GM23338 (cell line): ENCODE measurements at regions not wholly inside any gene's neighbourhood (a gene's known extent, or its start where the extent isn't known, plus 50 kb on each side); places are given as distances from the start of the nearest gene placed in this dataset.

ENCODE experiments used
- ATAC-seq: fragments of 200-7000 bp; cut with Tn5 transposase; 3 replicates; pipeline ENCODE4 v1.9.1; 2020
- DNase-seq: peaks from one replicate; pipeline ENCODE4 v3.0.0-alpha.2; 2015; ENCODE audit warnings: low spot score
- H2AFZ ChIP-seq: fragments of 200-600 bp; sonication (generic); 2 replicates; pipeline ENCODE4 v1.8.0; 2016; ENCODE audit warnings: antibody characterized with exemption, mild to moderate bottlenecking, moderate library complexity
- H3F3A ChIP-seq: fragments of 200-600 bp; sonication (generic); replicated peaks from 2 replicates; pipeline ENCODE4 v1.8.0; 2017; ENCODE audit warnings: antibody characterized with exemption, mixed run types, low read depth
- H3K27ac ChIP-seq: fragments of 200-600 bp; sonication (generic); 2 replicates; pipeline ENCODE4 v1.6.1; 2016; ENCODE audit warnings: low read depth
- H3K27me3 ChIP-seq: fragments of 200-600 bp; sonication (generic); 2 replicates; pipeline ENCODE4 v1.8.0; 2016; ENCODE audit warnings: mild to moderate bottlenecking, mixed run types, moderate library complexity; ENCODE audit not compliant: insufficient read depth
- H3K36me3 ChIP-seq: fragments of 200-600 bp; sonication (generic); 2 replicates; pipeline ENCODE4 v1.8.0; 2016; ENCODE audit warnings: mild to moderate bottlenecking; ENCODE audit not compliant: insufficient read depth
- H3K4me1 ChIP-seq: fragments of 200-600 bp; sonication (generic); 2 replicates; pipeline ENCODE4 v1.8.0; 2016; ENCODE audit warnings: mild to moderate bottlenecking, moderate library complexity; ENCODE audit not compliant: insufficient read depth
- H3K4me2 ChIP-seq: fragments of 200-600 bp; sonication (generic); 2 replicates; pipeline ENCODE4 v1.7.1; 2017; ENCODE audit warnings: mixed run types
- H3K4me3 ChIP-seq: fragments of 200-600 bp; sonication (generic); 2 replicates; pipeline ENCODE4 v1.6.1; 2016; ENCODE audit warnings: mixed run types
- H3K79me2 ChIP-seq: fragments of 200-600 bp; sonication (generic); replicated peaks from 2 replicates; pipeline ENCODE4 v1.8.0; 2017; ENCODE audit warnings: mild to moderate bottlenecking; ENCODE audit not compliant: insufficient read depth
- H3K9me2 ChIP-seq: fragments of 200-600 bp; sonication (generic); 2 replicates; pipeline ENCODE4 v1.8.0; 2017; ENCODE audit not compliant: insufficient read depth
- H4K20me1 ChIP-seq: fragments of 200-600 bp; sonication (generic); replicated peaks from 2 replicates; pipeline ENCODE4 v1.8.0; 2017; ENCODE audit warnings: mild to moderate bottlenecking; ENCODE audit not compliant: insufficient read depth
- H3K27ac Mint-ChIP-seq: 2 replicates; pipeline ENCODE4 v1.8.0; 2020; ENCODE audit warnings: inconsistent platforms, mild to moderate bottlenecking, moderate library complexity, mixed read lengths
- H3K27me3 Mint-ChIP-seq: 3 replicates; pipeline ENCODE4 v1.8.0; 2022; ENCODE audit warnings: low read depth, mild to moderate bottlenecking, moderate library complexity, mixed read lengths, inconsistent platforms; ENCODE audit not compliant: insufficient read depth, poor library complexity
- H3K36me3 Mint-ChIP-seq: 3 replicates; pipeline ENCODE4 v1.8.0; 2021; ENCODE audit warnings: low read depth, mild to moderate bottlenecking, inconsistent platforms, moderate library complexity, mixed read lengths
- H3K4me1 Mint-ChIP-seq: 3 replicates; pipeline ENCODE4 v1.8.0; 2020; ENCODE audit warnings: mild to moderate bottlenecking, inconsistent platforms, mixed read lengths
- H3K4me3 Mint-ChIP-seq: 3 replicates; pipeline ENCODE4 v1.8.0; 2021; ENCODE audit warnings: moderate library complexity, mild to moderate bottlenecking, inconsistent platforms, mixed read lengths
- H3K9me3 Mint-ChIP-seq: 3 replicates; pipeline ENCODE4 v1.8.0; 2020; ENCODE audit warnings: moderate library complexity, mild to moderate bottlenecking, inconsistent platforms, mixed read lengths
- CREB1 ChIP-seq: fragments of 250-450 bp; sonication (Bioruptor Pico); IDR thresholded peaks from 2 replicates; pipeline ENCODE4 v1.5.0; 2020; ENCODE audit warnings: low read depth, mild to moderate bottlenecking, moderate library complexity
- ETS1 ChIP-seq: IDR thresholded peaks from 2 replicates; pipeline ENCODE4 v1.6.1; 2016; ENCODE audit warnings: antibody characterized with exemption
- JUNB ChIP-seq: IDR thresholded peaks from one replicate; pipeline ENCODE4 v1.6.1; 2016; ENCODE audit warnings: antibody characterized with exemption; ENCODE audit not compliant: unreplicated experiment
- NANOG ChIP-seq: IDR thresholded peaks from 2 replicates; pipeline ENCODE4 v1.6.1; 2016; ENCODE audit warnings: antibody characterized with exemption, borderline replicate concordance
- POLR2AphosphoS5 ChIP-seq: IDR thresholded peaks from 2 replicates; pipeline ENCODE4 v1.6.1; 2016; ENCODE audit warnings: antibody characterized with exemption, low read depth
- ZNF331 ChIP-seq: fragments of 250-450 bp; sonication (Bioruptor Pico); IDR thresholded peaks from 2 replicates; pipeline ENCODE4 v1.5.0; 2020; ENCODE audit warnings: low read depth, mild to moderate bottlenecking, moderate library complexity
- TF ChIP-seq, protein P1 (sequence below): IDR thresholded peaks from one replicate; pipeline ENCODE4 v1.6.1; 2018; ENCODE audit warnings: antibody characterized with exemption; ENCODE audit not compliant: unreplicated experiment
- TF ChIP-seq, protein P2 (sequence below), 2 experiments: fragments of 200-600 bp in 1 of 2; sonication (generic) in 1 of 2; conservative IDR thresholded peaks; 2 replicates each; pipeline versions ENCODE4 v1.5.1 to v1.6.1; 2016 to 2017; ENCODE audit warnings: antibody characterized with exemption in 2 of 2, low read depth in 2 of 2, mild to moderate bottlenecking in 2 of 2, moderate library complexity in 1 of 2

- peak; percentile 73; the same call in 1 of the 2 replicates for TF ChIP-seq ETS1
- TF ChIP-seq ZNF331 (CRISPR knock-in tag) = peak; percentile 14; the same call in 1 of the 2 replicates
- TF ChIP-seq NANOG = peak; percentile 92
- TF ChIP-seq CREB1 (CRISPR knock-in tag) = peak; percentile 58; the same call in 1 of the 2 replicates
- peak; percentile 60 for TF ChIP-seq POLR2AphosphoS5
- TF ChIP-seq, protein P1, sequence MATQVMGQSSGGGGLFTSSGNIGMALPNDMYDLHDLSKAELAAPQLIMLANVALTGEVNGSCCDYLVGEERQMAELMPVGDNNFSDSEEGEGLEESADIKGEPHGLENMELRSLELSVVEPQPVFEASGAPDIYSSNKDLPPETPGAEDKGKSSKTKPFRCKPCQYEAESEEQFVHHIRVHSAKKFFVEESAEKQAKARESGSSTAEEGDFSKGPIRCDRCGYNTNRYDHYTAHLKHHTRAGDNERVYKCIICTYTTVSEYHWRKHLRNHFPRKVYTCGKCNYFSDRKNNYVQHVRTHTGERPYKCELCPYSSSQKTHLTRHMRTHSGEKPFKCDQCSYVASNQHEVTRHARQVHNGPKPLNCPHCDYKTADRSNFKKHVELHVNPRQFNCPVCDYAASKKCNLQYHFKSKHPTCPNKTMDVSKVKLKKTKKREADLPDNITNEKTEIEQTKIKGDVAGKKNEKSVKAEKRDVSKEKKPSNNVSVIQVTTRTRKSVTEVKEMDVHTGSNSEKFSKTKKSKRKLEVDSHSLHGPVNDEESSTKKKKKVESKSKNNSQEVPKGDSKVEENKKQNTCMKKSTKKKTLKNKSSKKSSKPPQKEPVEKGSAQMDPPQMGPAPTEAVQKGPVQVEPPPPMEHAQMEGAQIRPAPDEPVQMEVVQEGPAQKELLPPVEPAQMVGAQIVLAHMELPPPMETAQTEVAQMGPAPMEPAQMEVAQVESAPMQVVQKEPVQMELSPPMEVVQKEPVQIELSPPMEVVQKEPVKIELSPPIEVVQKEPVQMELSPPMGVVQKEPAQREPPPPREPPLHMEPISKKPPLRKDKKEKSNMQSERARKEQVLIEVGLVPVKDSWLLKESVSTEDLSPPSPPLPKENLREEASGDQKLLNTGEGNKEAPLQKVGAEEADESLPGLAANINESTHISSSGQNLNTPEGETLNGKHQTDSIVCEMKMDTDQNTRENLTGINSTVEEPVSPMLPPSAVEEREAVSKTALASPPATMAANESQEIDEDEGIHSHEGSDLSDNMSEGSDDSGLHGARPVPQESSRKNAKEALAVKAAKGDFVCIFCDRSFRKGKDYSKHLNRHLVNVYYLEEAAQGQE = no peak
Observed at GRCh38 chr13:99686944-99687411, 185.7 kb downstream of the TM9SF2 start (continued).

GRCh38 chr13:99686157-99686572 lies 184.9 kb downstream of the TM9SF2 start:
- Histone ChIP-seq H3K36me3 (no peaks in the 10 kb centered on the region), H3K79me2 (no peaks in the 10 kb centered on the region), H2AFZ (no peak overlapping the region), H3K4me3 (no peak overlapping the region), H3F3A (0 out of 2 replicates have a peak, but pooled peaks cover 4% of the 10 kb centered on the region), H3K27me3 (no peaks in the 10 kb centered on the region), H3K4me1 (peaks cover 50% of the 10 kb centered on the region), H3K9me2 (no peaks in the 10 kb centered on the region), H3K4me2 (peak overlapping the region; percentile 46), H4K20me1 (no peaks in the 10 kb centered on the region), H3K27ac (peak overlapping the region; percentile 98)
- peak; percentile 52 for DNase-seq
- peak; percentile 38 for ATAC-seq
- Mint-ChIP-seq H3K27ac (peak overlapping the region; percentile 99), H3K36me3 (no peaks in the 10 kb centered on the region), H3K9me3 (no peaks in the 10 kb centered on the region), H3K4me1 (peaks cover 64% of the 10 kb centered on the region), H3K4me3 (peak overlapping the region; percentile 28; the same call in 2 of the 3 replicates), H3K27me3 (peaks cover 7% of the 10 kb centered on the region)
- TF ChIP-seq, protein P1 = no peak
- TF ChIP-seq ETS1 (no peak), JUNB (no peak), ZNF331 (CRISPR knock-in tag) (no peak)
- TF ChIP-seq, protein P2, sequence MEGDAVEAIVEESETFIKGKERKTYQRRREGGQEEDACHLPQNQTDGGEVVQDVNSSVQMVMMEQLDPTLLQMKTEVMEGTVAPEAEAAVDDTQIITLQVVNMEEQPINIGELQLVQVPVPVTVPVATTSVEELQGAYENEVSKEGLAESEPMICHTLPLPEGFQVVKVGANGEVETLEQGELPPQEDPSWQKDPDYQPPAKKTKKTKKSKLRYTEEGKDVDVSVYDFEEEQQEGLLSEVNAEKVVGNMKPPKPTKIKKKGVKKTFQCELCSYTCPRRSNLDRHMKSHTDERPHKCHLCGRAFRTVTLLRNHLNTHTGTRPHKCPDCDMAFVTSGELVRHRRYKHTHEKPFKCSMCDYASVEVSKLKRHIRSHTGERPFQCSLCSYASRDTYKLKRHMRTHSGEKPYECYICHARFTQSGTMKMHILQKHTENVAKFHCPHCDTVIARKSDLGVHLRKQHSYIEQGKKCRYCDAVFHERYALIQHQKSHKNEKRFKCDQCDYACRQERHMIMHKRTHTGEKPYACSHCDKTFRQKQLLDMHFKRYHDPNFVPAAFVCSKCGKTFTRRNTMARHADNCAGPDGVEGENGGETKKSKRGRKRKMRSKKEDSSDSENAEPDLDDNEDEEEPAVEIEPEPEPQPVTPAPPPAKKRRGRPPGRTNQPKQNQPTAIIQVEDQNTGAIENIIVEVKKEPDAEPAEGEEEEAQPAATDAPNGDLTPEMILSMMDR (conservative IDR thresholded peaks at IDR 0.05; ENCODE audit: low read depth in 2 of 2) = no peak
